Transverse colon (tissue), 4 donors: ENCODE measurements at regions not wholly inside any gene's neighbourhood (a gene's known extent, or its start where the extent isn't known, plus 50 kb on each side); places are given as distances from the start of the nearest gene placed in this dataset.

Experiments
- DNase-seq: peaks from one replicate; pipeline ENCODE4 v3.0.0-alpha.2; 2019
- H3K27ac ChIP-seq, 4 donors: fragments of 200-600 bp; sonication (generic); 2 replicates each; pipeline ENCODE4 v1.5.1; 2016 to 2018; ENCODE audit warnings: inconsistent platforms in 4 of 4
- H3K27me3 ChIP-seq: fragments of 200-600 bp; sonication (generic); 2 replicates; pipeline ENCODE4 v1.5.1; 2017; ENCODE audit warnings: inconsistent platforms
- H3K36me3 ChIP-seq, 4 donors: fragments of 200-600 bp; sonication (generic); 2 replicates each; pipeline ENCODE4 v1.5.1; 2017 to 2019; ENCODE audit warnings: inconsistent platforms in 4 of 4
- H3K4me1 ChIP-seq, 4 donors: fragments of 200-600 bp; sonication (generic); 2 replicates each; pipeline ENCODE4 v1.5.1; 2017 to 2020; ENCODE audit warnings: inconsistent platforms in 4 of 4
- H3K4me3 ChIP-seq, 4 donors: fragments of 200-600 bp; sonication (generic); 1 replicate in 1 of 4; 2 replicates in 3 of 4; pipeline versions ENCODE4 v1.5.1 to v1.6.1; 2017 to 2019; ENCODE audit warnings: inconsistent platforms in 4 of 4
- H3K9me3 ChIP-seq, 2 donors: fragments of 200-600 bp; sonication (generic); 2 replicates each; pipeline ENCODE4 v1.5.1; 2017 to 2019; ENCODE audit warnings: inconsistent platforms in 2 of 2
- CTCF ChIP-seq, 5 experiments: fragments of 200-600 bp in 3 of 5; fragments of 450-650 bp in 2 of 5; sonication (generic) in 3 of 5; IDR thresholded peaks; 1 replicate in 2 of 5; 2 replicates in 3 of 5; pipeline ENCODE4 v1.5.1; 2016 to 2017; ENCODE audit warnings: antibody characterized with exemption in 5 of 5, inconsistent platforms in 3 of 5, mild to moderate bottlenecking in 2 of 5, moderate library complexity in 1 of 5
- EP300 ChIP-seq: sonication (generic); formaldehyde crosslinking; IDR thresholded peaks from one replicate; pipeline ENCODE4 v1.6.1; 2017; ENCODE audit warnings: antibody characterized with exemption, low read depth
- POLR2A ChIP-seq: fragments of 450-650 bp; IDR thresholded peaks from one replicate; pipeline ENCODE4 v1.6.1; 2016; ENCODE audit warnings: antibody characterized with exemption, mild to moderate bottlenecking, moderate library complexity
- POLR2AphosphoS5 ChIP-seq, 3 donors: sonication (generic); formaldehyde crosslinking; IDR thresholded peaks; one replicate each; pipeline ENCODE4 v1.6.1; 2016; ENCODE audit warnings: antibody characterized with exemption in 3 of 3
- WGBS, 2 donors: methylation state at CpG; one replicate each; pipeline ENCODE4 v1.1.5; 2018; ENCODE audit warnings: low coverage in 1 of 2; 5-methylcytosine and 5-hydroxymethylcytosine counted together
- in situ Hi-C, 4 donors: fragments of 200-750 bp; cut with MboI; loops; one replicate each; pipeline versions ENCODE4 v1.15.0 to v1.15.1; 2017; ENCODE audit warnings: low sequenced_read_pairs in 3 of 4, low pct_ligation_motif_present in 1 of 4, low pct_unique_long_range_greater_than_20kb in 1 of 4
- intact Hi-C: fragments of 100-400 bp; cut with DNase I; formaldehyde crosslinking; loops from one replicate; pipeline ENCODE4 v1.15.1; 2023; ENCODE audit warnings: low total_unique reads

DNA sequence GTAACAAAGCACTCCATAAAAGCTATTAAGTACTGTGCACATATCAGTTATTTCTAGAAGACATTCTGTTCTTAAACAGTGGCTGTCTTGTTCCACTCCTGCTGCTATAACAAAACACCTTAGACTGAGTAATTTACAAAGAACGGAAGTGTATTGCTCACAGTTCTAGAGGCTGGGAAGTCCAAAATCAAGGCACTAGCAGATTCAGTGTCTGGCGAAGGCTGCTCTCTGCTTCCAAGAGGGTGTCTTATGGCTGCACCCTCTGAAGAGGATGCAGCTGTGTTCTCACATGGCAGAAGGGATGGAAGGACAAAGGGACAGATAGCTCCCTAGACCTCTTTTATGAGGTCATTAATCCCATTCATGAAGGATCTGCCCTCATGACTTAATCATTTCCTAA lies 424.2 kb upstream of the ZMIZ1 start:
- H3K27me3 ChIP-seq = no peaks in the 10 kb centered on the region
- intact Hi-C loops (no loop called here), in situ Hi-C loops (no loop called here)
- H3K36me3 ChIP-seq = no peaks in the 10 kb centered on the region
- TF ChIP-seq POLR2A (no peak), EP300 (no peak), POLR2AphosphoS5 (IDR thresholded peaks at IDR 0.05) (no peak), CTCF (IDR thresholded peaks at IDR 0.05) (no peak)
- no peaks in the 10 kb centered on the region for H3K4me1 ChIP-seq
- no peak overlapping the region for H3K27ac ChIP-seq
- 86% methylated on average over 1 to 2 of the region's 2 CpGs for WGBS, 2 donors
- H3K9me3 ChIP-seq = no peaks in the 10 kb centered on the region
- H3K4me3 ChIP-seq = no peak overlapping the region
- no peak for DNase-seq

- H3K9me3 ChIP-seq = no peaks in the 10 kb centered on the region
- no peaks in the 10 kb centered on the region for H3K27me3 ChIP-seq
- H3K36me3 ChIP-seq = no peaks in the 10 kb centered on the region
- intact Hi-C loops (no loop called here), in situ Hi-C loops (no loop called here)
- TF ChIP-seq POLR2A (no peak), EP300 (no peak), CTCF (IDR thresholded peaks at IDR 0.05) (no peak), POLR2AphosphoS5 (IDR thresholded peaks at IDR 0.05) (no peak)
- no peak for DNase-seq
- no peaks in the 10 kb centered on the region for H3K4me1 ChIP-seq
- WGBS, 2 donors = 88% methylated on average over 5 of the region's 5 CpGs; no CpG with 5 or more reads in 1 of the 2 donors
- no peak overlapping the region for H3K4me3 ChIP-seq
- no peak overlapping the region for H3K27ac ChIP-seq
These were observed 423.5 kb upstream of the ZMIZ1 start for GRCh38 chr10:78645169-78645686.

- H3K36me3 ChIP-seq = no peaks in the 10 kb centered on the region
- no peaks in the 10 kb centered on the region for H3K4me1 ChIP-seq
- no peak for DNase-seq
- H3K9me3 ChIP-seq = no peaks in the 10 kb centered on the region
- no peak overlapping the region for H3K27ac ChIP-seq
- no peak for TF ChIP-seq CTCF (IDR thresholded peaks at IDR 0.05)
- no peak for TF ChIP-seq POLR2AphosphoS5 (IDR thresholded peaks at IDR 0.05)
- no peak for TF ChIP-seq POLR2A
- no peak for TF ChIP-seq EP300
- WGBS, 2 donors = 83 to 86% methylated on average over 2 to 4 of the region's 4 CpGs
- in situ Hi-C loops (no loop called here), intact Hi-C loops (no loop called here)
- no peaks in the 10 kb centered on the region for H3K27me3 ChIP-seq
- H3K4me3 ChIP-seq = no peak overlapping the region
These were observed 422.8 kb upstream of the ZMIZ1 start for GRCh38 chr10:78645975-78646374.

GRCh38 chr10:78648256-78648860 lies 420.4 kb upstream of the ZMIZ1 start:
- TF ChIP-seq CTCF (IDR thresholded peaks at IDR 0.05) = no peak
- TF ChIP-seq EP300 = no peak
- TF ChIP-seq POLR2A = no peak
- Histone ChIP-seq H3K4me3 (no peak overlapping the region), H3K36me3 (no peaks in the 10 kb centered on the region), H3K27me3 (no peaks in the 10 kb centered on the region), H3K9me3 (no peaks in the 10 kb centered on the region), H3K4me1 (no peaks in the 10 kb centered on the region), H3K27ac (no peak overlapping the region)
- DNase-seq = no peak
- intact Hi-C loops (no loop called here), in situ Hi-C loops (no loop called here)
- WGBS, 2 donors = 75 to 77% methylated on average over 4 of the region's 4 CpGs
